Islet of Langerhans (tissue), 1 donor: ENCODE measurements at regions not wholly inside any gene's neighbourhood (a gene's known extent, or its start where the extent isn't known, plus 50 kb on each side); places are given as distances from the start of the nearest gene placed in this dataset.

Source experiments
- FAIRE-seq: peaks from one replicate; lab custom pipeline; 2011; peaks lifted over from hg19 to GRCh38; lab: Jason Lieb, UNC

DNA sequence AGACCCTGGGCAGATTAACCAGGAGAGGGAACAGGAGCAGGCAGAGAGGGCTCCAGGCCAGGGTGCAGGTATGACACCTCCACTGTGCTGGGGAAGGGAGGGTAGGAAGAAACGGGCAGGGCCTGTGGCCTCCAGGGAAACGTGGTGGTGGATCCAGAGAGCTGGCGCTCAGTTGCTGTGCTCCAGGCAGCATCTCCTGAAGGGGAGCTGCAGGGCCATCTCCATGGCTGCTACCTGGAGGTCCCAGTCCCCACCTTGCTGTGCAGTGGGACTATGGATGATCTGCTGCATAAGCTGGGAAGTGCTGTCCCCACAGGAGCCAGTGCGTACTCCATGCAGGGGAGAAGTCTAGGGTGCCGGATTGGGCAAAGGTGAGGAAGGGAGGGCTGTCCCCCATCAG is 125.9 kb upstream of the RUNX3 start:
- no peak for FAIRE-seq

GRCh38 chr1:25055324-25055780 is 125.3 kb upstream of the RUNX3 start:
- FAIRE-seq, result no peak

GRCh38 chr1:25054526-25055323 is 124.6 kb upstream of the RUNX3 start:
- FAIRE-seq, result no peak

DNA sequence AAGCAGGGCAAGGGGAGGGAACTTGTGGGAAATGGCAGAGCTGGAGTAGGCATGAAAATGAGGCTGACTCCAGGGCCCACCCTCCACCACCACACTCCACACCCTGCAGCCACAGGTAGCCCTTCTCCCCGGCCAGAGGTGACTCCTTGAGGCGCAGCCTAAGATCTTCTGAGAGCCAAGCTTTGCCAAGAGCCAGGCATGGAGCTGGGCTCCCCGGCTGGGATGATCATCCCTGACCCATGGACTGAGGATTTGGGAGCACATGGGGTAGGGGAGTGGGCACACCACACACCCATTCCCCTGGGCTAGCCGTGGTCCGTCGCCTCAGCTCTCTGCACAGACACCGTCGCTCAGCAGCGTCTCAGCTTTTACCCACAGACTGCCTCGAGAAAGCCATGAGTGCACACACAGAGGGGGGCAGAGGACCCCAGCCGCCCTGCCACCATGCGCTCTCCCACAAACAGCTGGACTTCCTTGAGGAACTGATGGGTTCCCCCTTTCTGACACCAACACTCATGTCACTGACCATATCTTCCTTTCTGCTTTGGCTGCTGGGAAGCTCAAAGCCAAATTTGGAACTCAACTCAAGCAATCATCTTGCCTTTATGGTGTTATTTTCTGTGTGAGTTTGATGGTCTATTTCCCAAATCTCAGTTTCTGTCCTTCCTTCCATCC is 123.6 kb upstream of the RUNX3 start:
- FAIRE-seq, result no peak

- no peak for FAIRE-seq
Measured at GRCh38 chr1:25051906-25052305, 121.8 kb upstream of the RUNX3 start.

DNA sequence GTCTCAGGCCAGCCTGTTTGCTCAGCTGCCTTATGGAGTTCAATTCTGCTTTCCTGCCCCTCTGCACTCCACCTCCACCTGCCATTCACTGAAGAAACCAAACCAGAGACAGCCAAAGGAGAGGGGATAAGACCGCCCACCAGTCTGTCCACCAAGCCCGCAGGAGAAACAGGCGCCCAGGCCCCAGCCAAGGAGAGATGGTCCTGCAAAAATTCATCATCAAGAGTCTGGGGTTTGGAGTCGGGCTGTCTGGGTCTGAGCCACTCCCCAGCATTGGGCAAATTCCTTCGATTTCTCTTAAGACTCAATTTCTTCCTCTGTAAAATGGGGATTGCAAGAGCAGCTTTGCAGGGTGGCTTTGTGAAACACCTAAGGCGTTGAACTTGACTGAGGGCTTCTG is 121.4 kb upstream of the RUNX3 start:
- no peak for FAIRE-seq

DNA sequence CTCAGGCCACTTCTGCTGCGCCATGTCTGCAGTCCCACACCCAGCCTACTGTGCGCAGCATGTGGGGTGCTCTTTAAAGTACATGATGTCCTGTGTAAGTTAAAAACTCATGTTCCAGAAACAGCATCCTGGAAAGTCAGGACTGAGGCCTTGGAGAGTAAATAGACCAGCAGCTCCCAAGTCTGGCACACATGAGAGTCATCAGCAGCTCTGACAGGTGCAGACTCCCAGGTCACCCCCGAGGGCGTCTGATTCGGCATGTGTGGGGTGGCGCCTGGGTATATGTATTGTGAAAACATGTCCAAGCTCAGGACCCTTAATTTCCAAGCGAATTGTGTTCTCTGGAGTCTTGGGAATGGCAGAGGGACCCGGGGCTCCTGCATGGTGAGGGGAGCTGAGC is 120.1 kb upstream of the RUNX3 start:
- FAIRE-seq, result no peak

GRCh38 chr1:25049190-25049589 is 119.1 kb upstream of the RUNX3 start:
- FAIRE-seq, result no peak

DNA sequence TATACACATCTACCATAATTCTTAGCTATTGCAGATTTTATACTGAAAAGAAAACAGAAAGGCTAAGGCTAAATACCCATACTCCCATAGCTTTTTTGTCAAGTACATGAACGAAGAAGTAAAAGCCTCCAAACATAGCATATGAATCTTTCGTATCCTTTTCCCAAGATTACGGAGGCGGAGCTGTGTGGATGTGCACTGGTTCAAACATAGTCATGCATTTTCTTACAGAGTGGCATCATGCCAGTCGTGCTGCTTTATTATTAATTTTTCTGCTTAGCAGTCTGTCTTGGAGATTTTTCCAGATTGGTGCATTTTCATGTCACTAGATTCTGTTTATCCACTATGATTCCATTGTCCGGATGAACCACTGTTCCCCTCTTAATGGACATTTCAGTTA is 118.7 kb upstream of the RUNX3 start:
- FAIRE-seq, result no peak

DNA sequence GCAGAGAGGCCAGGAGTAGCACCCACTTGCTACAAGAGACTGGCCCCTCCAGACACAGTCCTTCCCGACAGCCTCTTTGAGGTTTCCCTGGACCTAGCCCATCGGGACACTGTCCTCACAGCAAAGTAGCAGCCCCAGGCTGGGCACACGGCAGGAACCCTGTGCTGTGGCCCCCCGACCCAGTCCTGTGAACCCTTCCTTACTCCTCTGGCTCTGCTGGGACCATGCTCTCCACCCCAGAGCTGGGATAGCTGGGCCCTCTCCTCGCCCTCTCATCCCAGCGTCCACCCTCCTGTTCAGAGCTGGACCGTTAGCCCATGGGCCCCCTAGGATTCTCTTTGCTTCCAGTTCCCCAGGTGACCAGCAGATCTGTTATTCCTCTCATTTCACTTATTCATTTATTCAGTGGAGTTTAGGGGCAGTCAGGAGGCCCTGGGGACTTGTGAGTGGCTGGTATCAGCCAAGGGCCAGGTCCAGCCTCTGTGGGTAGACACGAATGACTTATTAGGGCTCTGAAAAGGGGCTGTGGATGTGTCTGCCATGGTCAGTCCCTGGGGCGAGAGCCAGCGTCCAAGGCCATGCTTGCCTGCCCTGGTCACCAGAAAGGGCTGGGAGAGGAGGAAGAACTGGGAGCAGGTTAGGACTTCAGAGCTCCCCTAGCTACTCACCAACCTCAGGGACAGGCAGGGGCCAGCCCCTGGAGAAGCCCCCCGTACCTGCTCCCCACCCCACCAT is 117.6 kb upstream of the RUNX3 start:
- FAIRE-seq, result no peak

GRCh38 chr1:25046194-25046532 is 116.1 kb upstream of the RUNX3 start:
- no peak for FAIRE-seq

- no peak for FAIRE-seq
Measured at GRCh38 chr1:25045480-25046193, 115.6 kb upstream of the RUNX3 start.

- FAIRE-seq, result no peak
Measured at GRCh38 chr1:25043228-25043580, 113.1 kb upstream of the RUNX3 start.

GRCh38 chr1:25042331-25043227 is 112.5 kb upstream of the RUNX3 start:
- no peak for FAIRE-seq

DNA sequence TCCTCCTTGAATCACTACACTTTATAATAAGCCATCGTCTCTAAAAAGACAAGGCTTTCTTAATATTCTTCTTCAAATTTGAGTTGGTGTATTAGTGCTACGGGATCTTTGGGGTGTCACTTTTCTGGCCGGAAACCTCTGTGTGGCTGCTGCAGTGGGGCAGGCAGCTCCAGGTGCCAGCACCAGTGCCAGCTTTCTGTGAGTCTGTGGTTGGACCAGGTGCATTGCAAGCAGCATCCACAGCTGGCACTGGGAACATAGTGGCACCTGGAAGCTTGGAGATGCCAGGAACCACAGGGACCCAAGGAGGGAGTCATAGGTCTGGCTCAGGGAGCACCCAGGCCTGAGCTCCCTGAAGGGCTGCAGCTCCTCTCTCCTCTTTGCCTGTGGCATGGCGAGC is 111.8 kb upstream of the RUNX3 start:
- no peak for FAIRE-seq

DNA sequence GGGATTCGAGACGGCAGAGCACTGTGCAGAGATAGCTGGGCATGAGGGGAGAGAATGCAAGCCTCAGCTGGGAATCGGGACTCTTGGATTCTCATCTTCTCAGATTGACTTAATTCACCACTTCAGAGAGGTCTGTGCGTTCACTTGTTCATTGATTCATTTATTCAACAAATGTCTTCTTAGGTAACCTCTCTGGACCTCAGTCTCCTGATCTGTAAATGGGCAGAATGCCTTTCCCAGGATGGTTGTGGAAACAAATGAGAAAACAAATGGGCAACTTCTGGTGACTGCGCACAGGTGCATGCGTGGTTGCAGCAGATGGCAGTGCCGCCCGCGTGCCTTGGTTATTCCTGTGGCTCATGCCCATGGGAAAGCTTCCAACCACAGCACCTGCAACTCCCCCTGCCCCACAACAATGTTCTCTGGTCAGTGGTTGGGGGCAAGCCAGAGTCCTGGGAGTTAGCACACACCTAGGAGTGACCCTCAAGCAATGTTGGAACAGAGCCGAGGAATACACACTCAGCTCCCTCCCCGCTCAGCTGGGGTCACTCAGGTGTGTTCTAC is 110.1 kb upstream of the RUNX3 start:
- FAIRE-seq, result no peak

DNA sequence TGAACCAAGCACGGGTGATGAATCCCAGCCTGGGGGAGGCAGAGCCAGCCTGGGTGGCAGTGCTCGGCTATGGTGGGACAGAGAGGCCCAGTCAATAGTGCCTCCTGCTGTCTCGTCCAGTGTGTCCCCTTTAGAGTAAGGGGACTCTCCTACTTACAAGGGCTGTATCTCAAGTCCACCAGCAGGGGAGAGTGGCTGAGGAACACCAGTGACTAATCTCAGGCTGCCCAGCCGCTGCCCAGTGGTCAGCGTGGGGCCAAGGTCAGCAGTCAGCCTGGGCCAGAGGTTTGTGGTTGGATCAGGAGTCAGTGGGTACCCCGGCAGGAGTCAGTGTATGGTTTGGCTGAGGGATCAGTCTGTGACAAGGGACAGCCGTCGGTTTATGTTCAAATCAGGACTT is 109.2 kb upstream of the RUNX3 start:
- no peak for FAIRE-seq

DNA sequence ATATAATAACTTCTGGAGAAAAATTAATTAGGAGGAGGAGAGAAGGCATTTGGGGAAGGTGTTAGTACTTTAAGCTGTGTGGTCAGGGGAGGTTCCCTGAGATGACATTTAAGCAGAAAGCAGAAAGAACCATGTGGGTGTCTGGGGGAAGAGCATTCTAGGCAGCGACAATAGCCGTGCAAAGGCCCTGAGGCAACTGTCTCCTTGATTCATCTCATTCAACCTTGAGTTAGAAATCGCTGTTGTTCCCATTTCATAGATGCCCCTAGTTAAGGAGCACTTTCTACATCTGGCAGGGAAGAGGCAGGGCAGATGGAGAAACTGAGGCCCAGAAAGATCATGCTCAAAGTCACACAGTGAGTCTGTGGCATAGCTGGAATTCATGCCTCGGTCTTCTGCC is 108.6 kb upstream of the RUNX3 start:
- no peak for FAIRE-seq

DNA sequence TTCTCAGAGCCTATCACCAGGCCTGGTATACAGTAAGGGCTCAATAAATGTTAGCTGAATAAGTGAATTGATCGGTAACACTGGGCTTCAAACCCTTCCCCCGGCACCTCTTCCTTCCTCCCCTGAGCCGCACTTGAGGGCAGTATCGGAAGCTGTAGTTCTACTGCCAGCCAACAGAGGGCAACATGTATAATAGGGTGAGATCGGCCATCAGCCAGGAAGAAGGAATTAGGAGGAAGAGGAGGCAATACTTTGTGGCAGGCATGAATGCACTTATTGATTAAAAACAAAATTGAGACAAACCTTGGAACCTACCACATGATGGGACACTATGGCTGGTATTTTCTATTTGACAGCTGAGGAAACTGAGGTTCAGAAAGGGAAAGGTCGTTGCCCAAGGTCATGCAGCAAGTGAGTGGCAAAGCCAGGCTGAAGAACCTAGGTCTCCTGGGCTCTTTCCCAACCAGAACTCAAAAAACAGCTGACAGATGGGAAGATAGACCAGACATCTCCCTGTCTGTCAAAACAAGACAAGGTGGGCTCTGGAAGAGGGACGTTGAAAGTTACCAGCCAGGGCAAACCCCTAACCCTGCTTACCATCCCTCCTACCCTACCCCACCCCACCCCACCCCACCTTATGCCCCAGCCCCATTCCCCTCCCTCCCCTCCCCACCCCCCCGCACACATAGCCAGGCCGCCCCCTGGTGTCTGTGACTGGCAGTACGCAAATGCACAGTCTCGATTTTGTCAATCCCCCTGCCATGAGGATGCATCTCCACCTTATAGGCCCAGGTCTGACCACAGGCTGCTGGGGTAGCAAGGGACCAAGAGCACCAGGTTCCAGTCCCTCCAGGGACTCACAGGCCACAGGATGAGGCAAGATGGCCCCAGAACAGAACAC is 107.3 kb upstream of the RUNX3 start:
- no peak for FAIRE-seq

DNA sequence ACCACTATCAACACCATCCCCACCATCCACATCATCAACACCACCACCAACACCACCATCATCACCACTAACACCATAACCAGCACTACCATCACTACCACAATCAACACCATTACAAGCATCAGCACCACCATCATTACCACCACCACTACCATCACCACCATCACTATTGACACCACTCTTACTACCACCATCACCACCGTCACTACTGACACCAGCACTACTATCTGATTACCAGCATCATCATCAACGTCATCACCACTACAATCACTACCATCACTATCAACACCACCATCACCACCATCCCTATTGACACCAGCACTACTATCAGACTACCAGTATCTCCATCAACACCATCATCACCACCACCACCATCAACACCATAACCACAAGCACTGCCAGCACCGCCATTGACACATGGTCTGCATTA is 106.1 kb upstream of the RUNX3 start:
- no peak for FAIRE-seq
